Embryonic facial prominence (tissue), 1 donor: ENCODE measurements at regions not wholly inside any gene's neighbourhood (a gene's known extent, or its start where the extent isn't known, plus 50 kb on each side); places are given as distances from the start of the nearest gene placed in this dataset.

Source experiments
- DNase-seq: peaks from one replicate; pipeline ENCODE4 v3.0.0-alpha.2; 2016; ENCODE audit errors: extremely low spot score

DNA sequence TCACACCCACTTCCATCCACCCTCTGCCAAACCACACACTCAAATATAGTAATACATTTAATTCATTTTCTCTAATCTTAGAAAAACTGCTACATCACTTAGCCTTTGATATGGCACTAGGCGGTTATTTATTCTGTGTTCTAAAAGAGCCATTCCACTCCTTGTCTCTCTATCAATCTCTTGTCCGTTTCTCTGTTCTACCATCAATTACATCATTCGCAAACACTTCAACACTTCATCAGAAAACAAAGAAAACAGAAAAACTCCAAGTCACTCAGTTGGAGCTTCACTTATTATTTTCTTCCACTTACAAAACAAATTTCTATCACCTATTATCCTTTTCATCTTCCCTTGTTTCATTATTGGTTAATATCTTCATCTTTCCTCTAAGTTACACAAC is 1523.0 kb downstream of the KCNT2 start:
- DNase-seq: no peak

DNA sequence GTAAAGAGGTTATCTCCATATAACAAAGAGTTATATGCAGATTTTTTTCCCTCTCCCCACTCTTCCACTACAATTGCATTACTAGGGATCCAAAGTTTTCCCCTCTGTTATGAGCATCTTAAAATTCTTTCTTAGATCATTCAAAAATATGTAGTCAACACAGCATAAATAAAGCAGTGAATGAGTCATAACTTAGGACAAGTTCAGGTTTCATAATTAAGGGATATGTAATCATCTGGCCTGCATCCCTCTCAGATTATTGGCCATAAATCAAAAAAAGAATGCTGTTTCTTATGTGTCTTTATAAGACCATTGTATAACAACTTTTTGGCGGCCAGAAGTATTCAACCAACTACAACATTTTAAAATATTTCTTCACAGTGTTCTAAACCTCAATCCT is 1526.1 kb downstream of the KCNT2 start:
- DNase-seq: no peak

DNA sequence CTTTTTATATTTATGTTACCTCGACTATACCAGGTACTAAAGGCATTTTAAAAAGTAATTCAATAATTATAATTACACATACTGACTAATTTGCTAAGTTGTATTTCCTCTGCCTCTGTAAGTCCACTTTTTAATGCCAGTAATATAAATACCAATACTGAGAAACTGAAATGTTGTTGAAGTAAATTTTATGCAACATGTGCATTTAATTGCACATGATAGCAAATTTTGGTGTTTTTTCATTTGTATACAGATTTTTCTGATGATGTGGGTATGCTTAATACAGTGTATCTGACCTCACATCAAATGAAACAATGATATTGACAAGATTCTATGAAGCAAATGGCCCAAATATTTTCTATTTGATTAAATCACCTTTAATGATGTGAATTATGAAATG is 1531.6 kb downstream of the KCNT2 start:
- no peak for DNase-seq

DNA sequence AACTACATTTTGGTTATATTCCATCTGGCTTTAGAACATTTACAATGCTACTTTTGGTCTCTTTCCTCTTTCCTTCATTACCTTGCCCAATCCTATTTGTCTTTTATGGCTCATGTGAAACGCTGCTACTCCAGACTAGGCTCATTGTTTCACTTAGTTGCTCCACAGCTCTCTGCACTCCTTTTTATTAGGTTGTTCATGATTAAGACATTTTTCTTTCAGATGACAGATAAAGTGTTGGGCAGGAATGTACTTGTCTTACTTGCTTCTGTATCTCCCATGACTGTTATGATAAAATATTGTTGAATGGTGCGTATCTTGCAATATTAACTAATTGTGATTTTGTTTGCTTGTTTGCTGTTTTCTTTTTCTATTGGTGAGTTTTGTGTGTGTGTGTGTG is 1532.3 kb downstream of the KCNT2 start:
- DNase-seq: no peak

DNA sequence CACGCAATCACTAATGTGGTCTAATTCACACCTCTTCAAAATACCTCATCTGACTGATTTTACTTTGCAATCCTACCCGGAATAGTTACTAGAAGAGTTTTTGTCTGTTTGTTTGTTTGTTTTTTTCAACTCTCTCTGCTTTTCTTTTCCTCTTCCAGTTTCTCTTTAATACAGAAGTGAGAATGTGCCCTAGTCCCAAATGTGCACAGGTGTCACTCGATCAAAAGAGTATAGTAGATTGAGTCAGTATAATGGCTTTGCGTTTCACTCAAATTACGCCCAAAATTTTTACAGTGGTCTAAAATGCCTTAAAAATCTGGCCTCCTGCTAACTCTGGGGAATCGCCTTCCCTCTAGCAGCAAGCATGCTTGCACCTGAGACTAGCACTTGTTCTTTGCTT is 1536.8 kb downstream of the KCNT2 start:
- no peak for DNase-seq

DNA sequence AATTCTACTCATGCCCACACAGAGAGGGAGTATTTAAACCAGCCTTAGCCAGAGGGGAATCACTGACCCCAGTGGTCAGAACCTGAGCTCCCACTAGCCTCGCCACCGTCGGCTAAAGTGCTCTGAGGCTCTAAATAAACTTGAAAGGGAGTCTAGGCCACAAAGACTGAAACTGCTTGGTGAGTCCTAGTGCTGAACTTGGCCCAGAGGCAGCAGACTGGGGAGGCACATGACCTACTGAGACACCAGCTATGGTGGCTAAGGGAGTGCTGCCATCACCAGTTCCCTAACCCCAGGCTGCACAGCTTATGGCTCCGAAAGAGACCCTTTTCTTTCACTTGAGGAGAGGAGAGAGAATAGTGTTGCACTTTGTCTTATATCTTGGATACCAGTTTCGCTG is 1542.8 kb downstream of the KCNT2 start:
- no peak for DNase-seq

DNA sequence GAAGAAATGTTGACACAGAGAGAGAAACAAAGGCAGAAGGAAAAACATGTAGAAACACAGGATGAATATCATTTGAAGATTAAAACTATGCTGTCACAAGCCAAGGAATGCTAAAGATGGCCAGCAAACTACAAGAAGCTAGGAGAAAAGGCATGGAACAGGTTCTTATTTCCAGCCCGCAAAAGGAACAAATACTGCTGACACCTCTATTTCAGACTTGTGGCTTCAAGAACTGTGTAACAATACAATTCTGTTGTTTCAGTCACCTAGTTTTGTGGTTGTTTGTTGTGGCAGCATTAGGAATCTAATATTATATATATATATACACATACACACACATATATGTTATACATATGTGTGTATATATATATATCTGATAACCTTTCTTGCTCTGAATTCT is 1543.9 kb downstream of the KCNT2 start:
- DNase-seq: no peak

DNA sequence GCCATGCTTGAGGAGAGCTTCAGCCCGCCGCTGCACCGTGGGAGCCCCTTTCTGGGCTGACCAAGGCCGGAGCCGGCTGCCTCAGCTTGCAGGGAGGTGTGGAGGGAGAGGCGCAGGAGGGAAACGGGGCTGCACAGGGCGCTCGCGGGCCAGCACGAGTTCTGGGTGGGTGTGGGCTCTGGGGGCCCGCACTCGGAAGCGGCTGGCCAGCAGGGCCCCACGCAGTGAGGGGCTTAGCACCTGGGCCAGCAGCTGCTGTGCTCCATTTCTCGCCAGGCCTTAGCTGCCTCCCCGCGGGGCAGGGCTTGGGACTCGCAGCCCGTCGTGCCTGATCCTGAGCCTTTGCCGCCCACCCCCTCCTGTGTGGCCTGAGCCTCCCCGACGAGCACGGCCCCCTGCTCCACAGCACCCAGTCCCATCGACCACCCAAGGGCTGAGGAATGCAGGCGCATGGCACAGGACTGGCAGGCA is 1554.0 kb downstream of the KCNT2 start:
- no peak for DNase-seq

DNA sequence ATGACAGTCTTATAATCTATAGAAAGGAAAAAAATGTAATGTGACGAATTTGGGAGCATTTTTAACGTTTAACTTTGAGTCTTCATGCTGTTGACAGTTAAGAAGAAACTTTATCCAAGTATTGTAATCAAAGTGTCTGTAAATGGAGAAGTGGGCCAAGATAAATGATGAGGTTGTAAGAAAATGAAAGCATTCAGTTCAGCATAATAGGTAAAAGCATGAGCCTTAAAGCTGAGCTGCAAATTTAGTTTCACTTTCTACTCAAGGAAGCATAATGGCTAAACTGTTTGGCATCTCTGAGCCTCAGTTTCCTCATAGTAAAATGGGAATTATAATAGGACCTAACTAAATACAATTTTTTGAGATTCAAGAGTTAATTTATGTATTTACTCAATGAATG is 1554.8 kb downstream of the KCNT2 start:
- no peak for DNase-seq

DNA sequence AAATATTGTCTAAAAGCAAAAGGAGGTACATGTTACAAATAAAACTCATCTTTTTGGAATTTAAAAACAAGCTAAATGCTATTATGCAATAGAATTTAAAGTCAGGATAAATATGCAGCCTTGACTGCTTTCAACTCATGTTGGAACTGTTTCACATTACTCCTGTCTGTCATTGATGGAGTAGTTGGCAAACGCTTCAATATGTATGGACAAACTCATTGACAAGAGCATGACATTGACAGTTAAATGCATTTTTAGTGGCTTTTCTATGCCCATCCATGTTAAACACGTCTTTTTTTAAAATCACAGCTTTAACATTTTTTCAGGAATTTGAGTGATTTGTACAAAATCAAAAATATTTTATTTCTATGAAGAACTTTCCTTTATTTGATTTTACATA is 1560.5 kb downstream of the KCNT2 start:
- no peak for DNase-seq

DNA sequence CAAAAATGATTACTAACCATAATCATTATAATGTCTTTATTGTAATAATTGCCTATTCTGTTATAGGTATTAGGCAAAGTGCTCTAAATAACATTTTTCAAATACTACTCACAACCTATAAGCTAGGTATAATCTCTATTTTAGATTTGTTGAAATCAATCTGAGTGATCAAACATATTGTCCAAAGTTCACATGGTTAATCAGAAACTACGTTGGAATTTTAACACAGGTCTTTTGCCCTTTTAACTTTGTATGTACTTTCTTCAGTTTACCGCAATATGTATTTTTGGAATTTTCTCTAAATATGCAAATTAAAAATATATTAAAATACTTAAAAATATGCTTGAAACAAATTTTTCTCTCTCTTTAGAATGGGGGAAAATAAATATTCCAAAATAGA is 1563.2 kb downstream of the KCNT2 start:
- no peak for DNase-seq

DNA sequence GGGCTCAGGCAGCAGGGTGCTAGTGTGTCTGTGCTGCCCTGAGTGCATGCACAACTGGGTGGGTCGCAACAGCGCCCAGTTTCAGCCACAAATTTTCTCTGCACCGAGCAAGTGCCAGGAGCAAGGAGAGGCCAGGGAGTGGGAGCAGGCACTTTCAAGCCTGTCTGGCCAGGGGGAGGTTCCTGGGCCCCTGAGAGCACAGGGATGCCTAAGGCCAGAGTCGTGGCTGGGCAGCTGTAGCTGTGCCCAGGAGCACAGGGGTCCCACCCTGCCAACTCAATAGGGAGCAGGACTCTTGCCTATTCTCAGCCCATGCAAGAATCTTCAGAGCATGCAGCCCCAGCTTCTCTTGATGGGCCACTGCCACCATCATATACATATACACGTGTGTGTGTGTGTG is 1577.4 kb downstream of the KCNT2 start:
- DNase-seq: no peak

DNA sequence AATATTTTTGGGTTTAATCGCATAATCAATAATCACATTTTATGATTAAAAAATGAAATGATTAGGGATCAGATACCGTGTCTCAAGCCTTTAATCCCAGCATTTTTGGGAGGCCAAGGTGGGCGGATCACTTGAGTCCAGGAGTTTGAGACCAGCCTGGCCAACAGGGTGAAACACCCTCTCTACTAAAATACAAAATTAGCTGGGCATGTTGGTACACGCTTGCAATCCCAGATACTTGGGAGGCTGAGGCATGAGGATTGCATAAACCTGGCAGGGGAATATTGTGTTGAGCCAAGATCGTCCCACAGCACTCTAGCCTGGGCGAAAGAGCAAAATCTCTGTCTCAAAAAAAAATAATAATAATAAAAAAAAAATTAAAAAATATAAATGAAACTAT is 1581.4 kb downstream of the KCNT2 start:
- no peak for DNase-seq

DNA sequence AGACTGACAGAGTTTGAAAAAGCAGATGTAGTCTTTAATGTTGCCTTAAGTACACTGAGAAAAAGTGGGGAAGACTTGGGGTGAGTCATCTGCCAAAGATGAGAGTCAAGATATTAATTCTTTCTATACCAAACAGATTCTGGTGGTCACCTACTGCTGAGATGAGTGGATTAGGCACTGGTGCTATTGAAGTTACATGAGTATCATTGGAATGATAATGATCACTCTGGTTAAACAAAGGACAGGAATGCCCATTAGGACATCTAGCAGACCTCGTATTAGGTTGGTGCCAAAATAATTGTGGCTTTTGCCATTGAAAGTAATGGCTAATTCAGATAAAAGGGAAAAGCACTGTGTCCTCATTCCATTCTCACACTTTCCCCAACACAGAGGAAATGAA is 1588.9 kb downstream of the KCNT2 start:
- no peak for DNase-seq

DNA sequence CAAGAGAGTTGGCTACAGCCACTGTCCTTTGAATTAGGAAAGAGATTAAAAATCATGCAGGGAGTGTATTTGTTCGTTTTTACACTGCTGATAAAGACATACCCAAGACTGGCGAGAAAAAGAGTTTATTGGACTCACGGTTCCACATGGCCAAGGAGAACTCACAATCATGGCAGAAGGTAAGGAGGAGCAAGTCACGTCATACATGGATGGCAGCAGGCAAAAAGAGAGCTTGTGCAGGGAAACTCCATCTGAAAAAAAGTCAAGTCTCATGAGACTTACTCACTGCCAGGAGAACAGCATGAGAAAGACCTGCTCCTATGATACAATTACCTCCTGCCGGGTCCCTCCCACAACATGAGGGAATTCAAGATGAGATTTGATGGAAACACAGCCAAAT is 1595.2 kb downstream of the KCNT2 start:
- DNase-seq: no peak

DNA sequence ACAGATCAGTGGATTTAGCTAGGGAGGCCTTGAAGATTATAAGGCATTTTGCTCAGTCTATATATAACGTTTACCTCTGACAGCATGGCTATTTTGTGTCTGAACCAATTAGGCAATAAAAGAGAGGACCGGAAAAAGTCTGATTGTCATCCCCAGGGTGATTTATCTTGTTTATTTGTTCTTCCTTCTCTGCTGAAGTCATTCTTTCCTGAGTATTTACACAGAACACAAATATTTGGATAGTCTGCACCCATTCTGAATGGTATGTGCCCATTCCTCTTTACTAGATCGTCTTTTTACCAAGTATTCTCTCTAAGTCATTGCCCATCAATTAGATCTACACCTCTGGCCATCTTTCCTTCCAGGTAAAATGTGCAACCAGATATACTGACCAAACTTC is 1602.9 kb downstream of the KCNT2 start:
- DNase-seq: no peak

DNA sequence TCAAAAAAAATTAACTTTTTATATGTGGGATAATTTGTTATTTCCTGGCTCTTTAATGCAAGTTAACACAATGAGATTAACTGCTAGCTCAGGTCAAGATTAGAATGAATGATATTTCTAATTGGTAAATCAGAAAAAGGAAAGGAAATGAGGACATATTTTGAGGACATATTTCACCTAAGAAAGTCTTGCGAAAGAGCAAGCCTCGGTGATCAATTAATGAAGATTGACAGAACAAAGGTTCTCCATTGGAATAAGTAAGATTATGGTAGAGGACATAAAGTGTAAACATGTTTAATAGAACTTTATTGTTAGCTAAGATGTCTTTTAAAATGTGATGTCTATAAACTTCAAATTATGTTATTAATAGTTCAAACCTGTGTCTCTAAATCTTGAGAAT is 1617.8 kb downstream of the KCNT2 start:
- no peak for DNase-seq

DNA sequence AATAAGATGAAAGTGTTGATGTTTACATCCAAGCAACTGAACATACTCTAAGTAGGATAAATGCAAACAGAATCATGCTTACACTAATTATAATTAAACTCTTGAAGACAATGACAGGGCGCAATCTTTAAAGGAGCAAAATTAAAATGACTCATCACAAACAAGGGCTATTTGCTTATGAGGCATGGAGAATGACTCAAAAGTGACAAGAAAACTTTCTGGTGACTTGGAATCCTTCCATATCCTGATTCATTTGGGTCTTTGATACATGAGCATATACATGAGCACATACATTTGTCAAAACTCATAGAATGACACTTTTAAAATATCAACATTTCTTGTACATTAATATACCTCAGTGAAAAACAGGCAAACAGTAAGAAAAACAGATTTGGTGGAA is 1632.3 kb downstream of the KCNT2 start:
- no peak for DNase-seq

DNA sequence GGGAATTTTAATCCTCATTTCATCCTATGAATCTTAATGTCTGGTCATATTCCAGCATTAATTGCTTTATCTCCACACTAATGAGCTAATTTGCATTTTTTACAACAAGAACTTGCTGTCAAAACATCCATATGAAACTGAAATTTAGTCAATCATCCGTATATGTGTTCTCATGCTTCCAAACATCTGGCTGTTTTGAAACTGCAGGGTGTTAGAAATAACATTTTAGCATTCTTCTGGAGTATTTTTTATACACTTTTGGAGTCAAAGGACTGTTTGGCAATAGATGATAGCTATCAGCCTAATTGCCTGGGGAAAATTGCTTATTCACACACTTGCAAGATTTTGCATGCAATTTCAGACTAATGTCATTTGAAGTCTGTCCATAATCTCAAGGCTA is 1639.3 kb downstream of the KCNT2 start:
- DNase-seq: no peak

DNA sequence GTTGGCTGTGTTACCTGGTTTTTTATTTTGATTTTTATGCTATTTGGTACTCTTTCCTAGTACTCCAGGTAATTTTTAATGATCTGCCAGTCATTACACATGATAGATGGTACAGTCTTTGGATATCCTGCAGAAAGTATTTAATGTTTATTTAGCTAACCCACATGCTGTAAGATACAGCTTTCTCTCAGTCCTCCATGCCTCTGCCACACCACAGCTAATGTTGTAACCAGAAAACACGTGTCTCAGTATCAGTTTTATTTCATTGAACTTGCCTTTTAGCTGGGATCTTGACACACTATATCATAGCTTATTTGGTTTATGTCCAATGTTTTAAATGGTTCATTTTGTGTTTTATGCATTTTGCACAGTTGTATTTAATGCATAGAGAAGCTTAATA is 1648.4 kb downstream of the KCNT2 start:
- no peak for DNase-seq

DNA sequence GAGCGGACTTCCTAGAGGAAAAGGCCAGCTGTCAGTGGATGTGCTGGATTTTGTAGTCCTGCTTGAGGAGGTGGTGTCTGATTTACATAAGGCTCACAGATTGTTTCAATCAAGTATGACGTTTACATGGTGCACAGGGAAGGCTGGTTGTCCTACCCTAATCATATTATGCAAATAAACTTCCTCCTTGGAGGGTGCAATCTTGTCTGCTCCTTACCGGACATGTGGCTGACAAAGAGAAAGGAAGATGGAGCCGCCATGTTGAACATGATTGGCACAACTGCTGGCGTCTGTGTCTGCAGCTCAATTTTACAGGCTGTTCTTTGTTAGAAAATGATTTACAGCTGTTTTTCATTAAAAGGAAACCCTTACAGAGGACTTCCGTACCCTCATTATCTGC is 1656.1 kb downstream of the KCNT2 start:
- no peak for DNase-seq

DNA sequence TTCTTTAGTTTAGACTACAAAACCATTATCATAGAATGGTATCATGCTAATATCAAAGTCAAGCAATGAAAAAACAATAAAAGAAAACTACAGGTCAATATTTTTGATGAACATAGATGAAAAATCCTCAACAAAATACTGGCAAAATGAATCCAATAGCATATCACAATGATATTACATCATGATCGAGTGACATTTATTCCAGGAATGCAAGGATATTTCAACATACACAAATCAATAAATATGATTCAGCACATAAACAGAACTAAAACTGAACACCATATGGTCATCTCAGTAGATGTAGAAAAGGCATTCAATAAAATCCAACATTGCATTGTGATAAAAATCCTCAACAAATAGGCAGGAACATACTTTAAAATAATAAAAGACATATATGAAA is 1657.7 kb downstream of the KCNT2 start:
- no peak for DNase-seq

DNA sequence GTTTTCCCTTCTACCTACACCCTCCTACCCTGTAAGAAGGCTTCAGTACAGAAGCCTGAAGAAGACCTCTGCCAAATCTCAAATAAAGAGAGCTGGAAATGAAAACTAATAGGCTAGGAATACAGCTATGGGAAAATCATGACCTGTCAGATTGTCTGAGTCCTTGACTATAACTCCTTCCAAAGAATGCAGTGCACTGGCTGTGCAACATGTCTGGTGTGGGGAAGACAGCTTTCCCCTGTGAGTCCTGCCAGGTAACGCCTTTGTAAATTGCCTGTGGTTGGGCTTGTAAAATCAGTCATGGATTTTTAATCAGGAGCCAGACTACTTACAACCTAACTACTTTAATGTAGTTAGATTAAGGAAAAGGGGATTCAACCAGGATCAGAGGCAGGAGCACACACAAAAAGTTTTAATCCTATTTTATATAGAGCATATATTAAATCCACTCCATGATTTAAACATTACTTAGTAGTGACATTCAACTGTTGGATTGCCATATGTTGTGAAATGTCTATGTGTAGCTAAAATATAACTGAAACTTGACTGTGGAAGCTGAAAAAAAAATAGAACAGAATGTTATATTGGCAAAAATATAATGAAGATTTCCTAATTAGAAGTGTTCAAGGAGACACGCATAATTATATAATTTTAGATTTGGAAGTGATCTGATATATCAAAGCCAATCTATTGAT is 1667.8 kb downstream of the KCNT2 start:
- no peak for DNase-seq

DNA sequence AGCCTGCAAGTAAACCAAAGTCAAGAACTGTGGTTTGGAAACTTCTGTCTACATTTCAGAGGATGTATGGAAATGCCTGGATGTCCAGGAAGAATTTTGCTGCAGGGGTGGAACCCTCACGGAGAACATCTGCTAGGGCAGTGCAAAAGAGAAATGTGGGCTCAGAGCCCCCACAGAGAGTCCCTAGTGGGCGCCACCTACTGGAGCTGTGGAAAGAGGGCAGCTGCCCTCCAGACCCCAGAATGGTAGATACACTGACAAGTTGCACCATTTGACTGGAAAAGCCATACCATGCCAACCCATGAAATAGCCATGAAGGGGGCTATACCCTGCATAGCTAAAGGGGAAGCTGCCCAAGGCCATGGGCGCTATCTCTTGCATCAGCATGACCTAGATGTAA is 1672.4 kb downstream of the KCNT2 start:
- no peak for DNase-seq
